Inferior parietal cortex (tissue), 1 donor: ENCODE measurements at regions not wholly inside any gene's neighbourhood (a gene's known extent, or its start where the extent isn't known, plus 50 kb on each side); places are given as distances from the start of the nearest gene placed in this dataset.

ENCODE experiments used
- DNase-seq: peaks from one replicate; pipeline ENCODE4 v3.0.0-alpha.2; 2016; ENCODE audit errors: extremely low spot score

DNA sequence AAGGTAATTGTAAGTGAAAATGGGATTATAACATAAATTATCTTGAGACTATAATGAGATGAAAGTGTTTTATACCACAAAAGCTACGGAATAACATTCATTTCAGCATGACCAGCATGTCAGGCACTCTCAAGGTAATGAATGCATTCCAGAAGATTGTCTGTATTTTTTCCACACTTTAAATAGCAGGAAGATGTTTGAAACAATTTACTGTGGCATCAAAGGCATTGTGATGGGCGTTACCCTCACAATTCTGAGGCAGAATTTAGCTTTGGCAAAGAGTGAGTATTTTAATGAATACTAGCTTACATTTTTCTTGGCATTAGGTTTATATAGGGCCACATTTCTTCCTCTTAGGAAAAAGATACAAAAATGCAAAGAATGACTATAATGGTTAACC lies 627.2 kb downstream of the BCKDHB start:
- no peak for DNase-seq

GRCh38 chr6:80728830-80729229 lies 622.4 kb downstream of the BCKDHB start:
- no peak for DNase-seq

GRCh38 chr6:80728101-80728750 lies 621.8 kb downstream of the BCKDHB start:
- DNase-seq = no peak

GRCh38 chr6:80725156-80725930 lies 618.9 kb downstream of the BCKDHB start:
- DNase-seq = no peak

- no peak for DNase-seq
These were observed 614.4 kb downstream of the BCKDHB start for GRCh38 chr6:80720824-80721223.

GRCh38 chr6:80714513-80714912 lies 608.0 kb downstream of the BCKDHB start:
- no peak for DNase-seq

- no peak for DNase-seq
These were observed 592.0 kb downstream of the BCKDHB start for GRCh38 chr6:80698459-80698858.

- no peak for DNase-seq
These were observed 589.8 kb downstream of the BCKDHB start for GRCh38 chr6:80696268-80696667.

GRCh38 chr6:80690551-80691131 lies 584.2 kb downstream of the BCKDHB start:
- DNase-seq = peak; percentile 11

GRCh38 chr6:80689716-80690395 lies 583.4 kb downstream of the BCKDHB start:
- DNase-seq = no peak

DNA sequence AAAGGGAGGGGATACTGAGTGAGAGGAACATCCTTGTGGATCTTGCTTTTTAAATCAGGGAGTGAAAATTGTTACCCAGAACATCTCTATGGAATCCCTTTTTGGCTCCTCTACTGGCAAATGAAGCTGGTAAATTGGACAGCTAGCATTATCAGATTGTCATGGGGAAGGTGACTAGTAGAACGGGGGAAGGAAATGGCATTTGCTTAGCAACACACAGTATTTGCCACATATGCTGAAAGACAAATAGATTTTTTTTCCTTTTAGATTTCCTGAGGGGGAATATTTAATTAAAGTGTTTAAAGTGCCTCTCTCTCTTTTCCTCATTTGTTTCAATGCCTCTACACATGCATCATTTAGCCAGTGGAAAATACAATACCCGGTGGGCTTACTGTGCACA lies 573.5 kb downstream of the BCKDHB start:
- peak; percentile 5 for DNase-seq

DNA sequence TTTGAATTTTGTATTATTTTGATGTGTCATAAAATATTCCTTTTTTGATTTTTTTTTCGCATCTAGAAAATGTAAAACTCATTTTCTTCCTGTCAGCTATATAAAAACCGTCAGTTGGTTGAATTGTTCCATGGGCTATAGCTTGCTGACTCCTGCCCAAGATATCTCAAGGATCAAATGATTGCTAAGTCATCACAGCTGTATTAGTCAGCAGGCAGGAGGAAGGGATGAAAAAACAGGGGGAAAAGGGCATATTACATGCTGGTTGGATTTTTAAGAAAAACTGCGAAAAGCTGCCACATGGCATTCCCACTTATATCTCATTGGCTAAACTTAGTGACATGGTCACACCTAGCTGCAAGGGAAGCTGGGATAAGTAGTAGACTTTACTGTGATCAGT lies 569.9 kb downstream of the BCKDHB start:
- no peak for DNase-seq

- DNase-seq = no peak
These were observed 568.2 kb downstream of the BCKDHB start for GRCh38 chr6:80674669-80675068.

GRCh38 chr6:80673367-80673766 lies 566.9 kb downstream of the BCKDHB start:
- DNase-seq = no peak

DNA sequence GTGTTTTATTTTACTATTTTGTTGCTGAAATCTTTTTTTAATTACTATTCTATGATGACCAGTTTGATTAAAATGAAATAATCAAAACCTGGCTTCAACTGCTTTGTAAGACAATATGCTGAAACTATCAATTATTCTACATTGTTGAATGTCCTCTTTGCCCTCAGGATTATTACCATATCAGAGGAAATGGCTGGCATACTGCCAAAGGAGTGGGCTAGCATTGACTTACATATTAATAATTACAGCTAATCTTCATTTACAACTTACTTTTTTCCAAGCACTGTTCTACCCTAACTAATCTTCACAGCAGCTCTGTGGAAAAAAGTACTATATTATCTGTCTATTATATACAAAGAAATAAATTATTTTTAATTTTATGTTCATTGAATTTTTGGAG lies 560.5 kb downstream of the BCKDHB start:
- DNase-seq = no peak

DNA sequence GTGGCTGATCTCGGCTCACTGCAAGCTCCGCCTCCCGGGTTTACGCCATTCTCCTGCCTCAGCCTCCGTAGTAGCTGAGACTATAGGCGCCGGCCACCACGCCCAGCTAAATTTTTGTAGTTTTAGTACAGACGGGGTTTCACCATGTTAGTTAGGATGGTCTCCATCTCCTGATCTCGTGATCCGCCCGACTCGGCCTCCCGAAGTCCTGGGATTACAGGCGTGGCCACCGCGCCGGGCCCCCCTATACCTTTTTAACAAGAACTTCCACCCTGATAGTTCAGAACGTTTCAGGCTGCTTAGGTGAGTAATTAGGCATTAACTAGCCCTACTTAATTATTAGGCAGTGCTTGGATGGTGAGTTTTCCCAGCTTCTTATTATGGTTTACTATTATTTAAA lies 552.5 kb downstream of the BCKDHB start:
- DNase-seq = no peak

GRCh38 chr6:80647156-80647555 lies 540.7 kb downstream of the BCKDHB start:
- DNase-seq = no peak

DNA sequence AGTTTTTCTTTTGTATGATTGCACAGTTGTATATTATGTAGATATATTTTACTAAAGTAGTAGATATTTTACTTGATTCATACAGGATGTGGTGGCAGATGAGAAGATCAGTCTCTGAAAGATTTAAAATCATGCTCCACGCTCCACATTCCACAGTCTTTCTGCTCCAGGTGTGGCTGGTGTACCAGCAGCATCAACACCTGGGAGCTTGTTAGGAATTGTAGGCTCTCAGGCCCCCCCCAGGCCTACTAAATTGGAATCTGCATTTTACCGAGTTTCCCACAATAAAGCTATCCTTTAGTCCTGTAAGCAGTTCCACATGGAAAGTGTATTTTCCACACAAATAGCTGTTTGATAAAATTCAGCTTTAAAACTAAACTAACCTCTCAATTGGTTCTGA lies 537.4 kb downstream of the BCKDHB start:
- no peak for DNase-seq

- DNase-seq = no peak
These were observed 536.0 kb downstream of the BCKDHB start for GRCh38 chr6:80642452-80642851.

GRCh38 chr6:80641591-80641990 lies 535.1 kb downstream of the BCKDHB start:
- no peak for DNase-seq

DNA sequence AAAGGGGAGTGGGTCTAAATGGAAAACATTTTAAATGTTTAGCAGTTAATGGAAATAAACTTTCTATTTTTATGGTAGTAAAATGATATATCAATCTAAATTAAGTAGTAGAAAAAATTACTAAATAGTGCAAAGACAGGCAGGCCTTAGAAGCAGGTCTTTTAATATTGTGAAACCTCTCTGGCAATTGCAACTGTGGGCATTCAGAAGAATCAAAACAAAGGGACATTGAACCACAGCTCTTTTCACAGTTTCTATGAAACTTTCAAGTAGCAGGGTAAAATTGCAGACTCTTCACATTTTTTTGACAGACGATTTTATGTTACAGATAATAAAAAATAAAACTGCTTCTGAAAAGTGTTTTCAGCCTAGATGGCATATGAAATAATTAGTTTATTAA lies 533.7 kb downstream of the BCKDHB start:
- no peak for DNase-seq

DNA sequence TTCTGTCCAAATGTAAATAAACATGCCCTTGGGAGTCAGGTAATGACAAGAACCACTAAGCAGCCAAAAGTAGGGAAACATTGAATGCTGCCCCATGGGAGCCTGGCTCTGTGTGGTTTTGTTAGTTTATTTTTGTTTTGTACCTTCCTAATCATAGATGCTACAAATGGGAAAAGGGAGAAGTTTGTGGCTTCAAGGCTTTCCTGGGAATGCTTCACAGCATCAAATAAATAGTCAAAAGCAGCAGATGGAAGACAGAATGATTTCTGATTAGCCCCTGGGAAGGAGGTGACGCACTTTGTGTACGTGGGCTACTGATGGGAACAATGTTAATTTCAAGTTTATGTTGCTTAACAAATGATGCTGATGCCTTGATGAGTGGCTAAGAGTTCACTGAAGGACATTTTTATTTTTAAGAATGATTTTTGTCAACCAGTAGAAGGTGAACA lies 532.7 kb downstream of the BCKDHB start:
- DNase-seq = no peak
